Medulla oblongata (tissue), 1 donor: ENCODE measurements at regions not wholly inside any gene's neighbourhood (a gene's known extent, or its start where the extent isn't known, plus 50 kb on each side); places are given as distances from the start of the nearest gene placed in this dataset.
A peak's percentile ranks its signal among the peaks of the same experiment; 100 is the strongest.
"Not testable (repeated sequence)": the region's sequence is repeated elsewhere in the genome, so short reads cannot be mapped to it uniquely, and the experiment has no call there.

Experiments
- DNase-seq: peaks from one replicate; pipeline ENCODE4 v3.0.0-alpha.2; 2015; ENCODE audit errors: extremely low spot score

DNA sequence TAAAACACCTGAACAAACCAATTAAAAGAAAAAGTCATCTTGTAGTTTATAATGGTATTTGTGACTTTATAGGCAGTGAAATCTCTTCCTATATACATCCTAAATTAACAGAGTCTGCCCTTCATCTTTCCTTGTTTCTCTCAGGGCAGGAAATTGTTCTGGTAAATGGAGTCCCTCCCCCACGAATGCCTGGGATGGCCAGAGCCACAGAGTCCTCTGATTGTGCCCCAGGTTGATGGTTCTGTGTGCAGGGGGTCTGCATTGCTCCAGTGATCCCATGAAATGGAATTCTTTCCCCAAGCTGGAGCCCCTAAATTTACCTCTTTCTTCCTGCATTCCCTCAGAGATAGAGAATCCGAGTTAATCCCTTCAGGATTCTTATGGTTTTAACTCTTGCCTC is 155.5 kb downstream of the MTX2 start:
- no peak for DNase-seq

DNA sequence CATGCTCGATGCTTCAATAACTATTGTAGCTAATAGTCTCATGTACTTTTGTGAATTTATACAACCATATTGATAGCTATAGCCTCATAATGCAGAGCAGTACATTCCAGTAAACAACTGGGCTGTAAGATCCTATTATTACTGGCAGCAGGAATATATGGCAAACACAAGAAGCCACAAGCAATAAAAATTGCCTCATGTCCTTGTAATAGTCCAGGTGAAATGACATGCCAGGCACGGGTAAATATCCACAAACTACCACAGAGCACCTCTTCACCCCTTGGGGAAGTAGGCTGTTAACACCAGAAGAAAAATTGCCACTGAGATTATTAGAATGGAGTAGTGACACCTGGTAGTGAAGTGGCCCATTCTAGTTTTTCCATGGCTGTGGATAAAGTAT is 158.3 kb downstream of the MTX2 start:
- no peak for DNase-seq

DNA sequence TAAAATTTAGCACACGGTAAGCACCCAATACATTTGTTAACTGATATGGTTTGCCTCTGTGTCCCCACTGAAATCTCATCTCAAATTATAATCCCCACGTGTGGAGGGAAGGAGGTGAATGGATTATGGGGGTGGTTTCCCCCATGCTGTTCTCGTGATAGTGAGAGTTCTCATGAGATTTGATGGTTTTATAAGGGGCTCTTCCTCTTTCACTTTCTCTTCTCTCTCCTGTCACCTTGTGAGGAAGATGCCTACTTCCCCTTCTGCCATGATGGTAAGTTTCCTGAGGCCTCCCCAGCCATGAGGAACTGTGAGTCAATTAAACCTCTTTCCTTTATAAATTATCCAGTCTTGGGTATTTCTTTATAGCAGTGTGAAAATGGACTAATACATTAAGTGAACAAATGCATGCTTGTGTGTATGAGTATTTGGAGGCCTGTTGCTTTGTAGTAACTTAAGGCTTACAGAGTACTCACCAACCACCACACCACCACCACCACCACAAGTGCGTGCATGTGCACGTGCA is 159.8 kb downstream of the MTX2 start:
- not testable (repeated sequence) for DNase-seq

DNA sequence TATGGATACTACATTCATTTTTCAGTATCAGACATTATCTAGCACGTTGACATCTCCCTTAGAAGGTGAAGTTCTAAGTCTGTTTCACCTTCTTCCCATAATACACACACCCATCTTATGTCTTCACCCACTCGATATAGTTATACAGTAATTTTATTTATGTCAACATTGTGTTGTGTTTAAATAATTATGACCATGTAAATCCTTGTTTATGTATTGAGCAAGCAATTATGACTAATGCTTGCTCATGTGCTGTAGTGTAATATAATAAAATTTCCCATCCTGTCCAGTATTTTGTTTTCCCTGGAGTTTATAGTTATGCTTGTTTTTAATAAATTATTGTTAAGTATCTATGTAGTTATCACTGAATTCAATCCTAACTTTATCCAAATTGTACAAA is 163.2 kb downstream of the MTX2 start:
- DNase-seq = no peak

DNA sequence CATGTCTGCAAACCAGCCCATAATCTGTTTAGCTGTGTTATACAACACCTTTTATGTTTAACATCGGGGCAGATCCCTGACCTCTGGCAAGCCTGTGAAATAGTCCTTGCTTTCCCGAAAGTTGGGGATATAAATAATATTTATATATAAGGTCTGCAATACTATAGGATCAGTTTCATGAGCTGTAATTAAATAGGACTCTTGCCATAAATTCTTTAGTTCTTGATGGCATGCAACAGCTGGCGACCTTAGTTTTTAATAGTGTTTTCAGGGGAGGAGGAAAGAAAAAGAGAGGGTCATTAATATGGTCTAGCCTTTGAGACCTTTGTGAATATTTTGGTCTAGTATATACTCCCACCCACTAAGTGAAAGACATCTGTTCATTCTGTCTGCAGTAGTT is 166.5 kb downstream of the MTX2 start:
- DNase-seq = no peak

DNA sequence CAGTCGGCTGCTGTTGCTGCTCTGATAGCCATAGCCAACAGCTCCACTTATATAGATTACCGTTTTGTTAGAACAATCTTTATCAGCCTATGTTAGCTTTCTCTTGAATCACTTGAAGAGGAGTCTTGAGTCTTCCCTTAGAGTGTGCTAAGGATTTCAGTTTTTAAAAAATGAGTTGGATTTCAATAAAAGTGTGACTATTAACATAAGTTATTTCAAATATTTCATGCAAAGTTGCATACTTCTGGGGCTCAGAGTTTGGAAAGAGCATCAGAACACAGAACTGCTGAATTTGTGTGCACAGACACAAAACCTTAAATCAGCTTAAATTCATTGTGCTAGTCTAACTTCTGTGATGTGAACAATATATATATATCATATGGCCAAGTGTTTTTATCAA is 174.7 kb downstream of the MTX2 start:
- no peak for DNase-seq

DNA sequence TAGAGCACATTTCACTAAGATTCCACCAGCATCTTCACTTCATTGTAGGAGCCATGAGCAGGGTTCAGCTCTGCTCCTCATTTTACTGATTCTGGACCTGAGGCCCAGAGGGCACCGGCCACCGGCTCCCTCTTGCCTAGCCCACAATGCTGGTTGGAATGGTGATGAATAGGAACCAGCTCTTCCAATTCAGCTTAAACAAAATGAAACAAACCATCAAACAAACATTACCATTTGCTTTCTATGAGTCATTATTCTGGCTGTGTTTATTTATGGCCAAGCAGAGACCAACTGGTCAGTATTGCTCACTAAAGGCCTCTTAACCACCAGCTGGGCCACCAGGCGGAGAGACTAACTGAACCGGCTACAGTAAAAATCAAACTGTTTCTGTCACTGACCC is 176.7 kb downstream of the MTX2 start:
- DNase-seq = no peak

DNA sequence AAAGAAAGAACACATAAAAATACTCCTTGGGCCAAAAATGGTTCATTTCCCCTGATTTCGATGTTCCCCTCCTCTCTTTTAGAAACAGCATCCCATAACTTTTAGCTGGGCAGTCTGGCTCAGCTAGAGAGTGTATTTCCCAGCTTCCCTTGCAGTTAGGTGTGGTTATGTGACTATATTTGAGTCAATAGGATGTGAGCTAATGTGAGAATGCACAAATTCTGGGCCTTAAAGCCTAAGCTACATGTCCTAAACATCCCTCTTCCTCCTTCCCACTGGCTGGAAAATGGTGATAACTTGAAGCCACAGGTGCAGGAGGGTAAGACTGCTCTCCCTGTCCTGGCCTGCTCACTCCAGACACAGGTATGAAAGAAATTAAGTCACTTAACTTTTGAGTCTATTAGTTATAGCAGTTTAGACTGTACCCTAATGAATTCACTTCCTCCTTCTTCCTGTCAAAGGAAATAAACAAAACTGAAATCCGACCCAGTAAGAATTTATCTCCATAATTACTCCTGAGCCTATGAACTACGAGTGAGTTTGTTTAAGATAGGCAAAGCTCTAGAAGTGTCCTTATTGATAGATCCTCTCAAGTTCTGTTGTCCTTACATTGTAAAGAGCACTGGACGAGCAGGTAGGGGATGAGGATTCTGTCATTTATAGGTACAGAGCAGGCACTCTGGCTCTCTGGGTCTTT is 177.6 kb downstream of the MTX2 start:
- DNase-seq = no peak

DNA sequence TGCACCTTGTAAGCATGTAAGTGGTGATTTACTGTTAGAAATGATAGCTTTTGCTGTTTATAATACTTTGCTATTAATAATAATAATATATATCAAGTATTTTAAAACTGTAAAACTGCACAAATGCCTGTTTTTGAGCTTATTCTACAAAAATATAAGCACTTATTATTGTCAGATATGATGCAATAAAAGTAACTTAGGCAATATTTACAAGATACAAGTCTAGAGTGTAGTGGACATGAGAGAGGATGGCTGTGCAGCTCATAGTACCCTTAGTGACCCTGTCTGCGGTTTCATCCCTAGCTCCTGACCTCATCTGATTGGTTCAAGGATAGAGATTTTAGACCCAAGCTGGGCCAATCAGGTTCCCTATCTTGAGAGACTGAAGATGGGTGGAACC is 178.4 kb downstream of the MTX2 start:
- no peak for DNase-seq

DNA sequence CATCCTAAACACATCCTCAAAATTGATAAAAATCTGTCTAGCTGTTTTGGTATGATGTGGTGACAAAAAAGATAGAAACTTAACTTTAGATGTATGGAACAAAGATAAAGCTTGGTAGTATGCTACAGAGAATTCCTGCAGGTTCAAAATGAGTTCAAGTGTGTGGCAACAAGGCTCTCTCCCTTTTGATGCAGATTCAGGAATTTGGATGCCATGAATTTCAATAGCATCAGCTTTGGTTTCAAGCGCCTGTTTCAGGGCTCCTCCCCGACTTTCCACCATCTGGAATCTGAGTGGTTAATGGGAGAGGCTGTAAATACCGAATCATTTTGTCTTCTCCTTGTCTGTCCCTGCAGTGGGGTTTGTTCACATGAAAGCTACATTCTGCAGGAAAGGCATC is 180.6 kb downstream of the MTX2 start:
- no peak for DNase-seq

DNA sequence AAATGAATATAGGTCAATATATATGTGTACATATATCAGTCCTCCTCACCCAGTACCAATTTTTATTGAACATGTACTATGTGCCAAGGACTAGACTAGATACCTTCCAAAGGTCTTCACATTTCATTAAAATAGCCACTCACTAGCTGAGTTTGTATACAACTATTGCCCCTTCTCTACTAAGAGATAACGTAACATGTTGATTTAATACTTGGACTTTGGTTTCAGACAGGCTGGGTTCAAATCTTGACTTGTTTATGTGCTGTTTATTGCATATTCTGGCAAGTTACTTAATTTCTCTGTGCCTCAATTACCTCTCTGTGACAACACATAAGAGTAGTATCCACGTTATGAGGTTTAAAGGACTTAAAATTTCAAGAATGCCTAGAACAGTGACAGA is 184.5 kb downstream of the MTX2 start:
- DNase-seq = no peak

DNA sequence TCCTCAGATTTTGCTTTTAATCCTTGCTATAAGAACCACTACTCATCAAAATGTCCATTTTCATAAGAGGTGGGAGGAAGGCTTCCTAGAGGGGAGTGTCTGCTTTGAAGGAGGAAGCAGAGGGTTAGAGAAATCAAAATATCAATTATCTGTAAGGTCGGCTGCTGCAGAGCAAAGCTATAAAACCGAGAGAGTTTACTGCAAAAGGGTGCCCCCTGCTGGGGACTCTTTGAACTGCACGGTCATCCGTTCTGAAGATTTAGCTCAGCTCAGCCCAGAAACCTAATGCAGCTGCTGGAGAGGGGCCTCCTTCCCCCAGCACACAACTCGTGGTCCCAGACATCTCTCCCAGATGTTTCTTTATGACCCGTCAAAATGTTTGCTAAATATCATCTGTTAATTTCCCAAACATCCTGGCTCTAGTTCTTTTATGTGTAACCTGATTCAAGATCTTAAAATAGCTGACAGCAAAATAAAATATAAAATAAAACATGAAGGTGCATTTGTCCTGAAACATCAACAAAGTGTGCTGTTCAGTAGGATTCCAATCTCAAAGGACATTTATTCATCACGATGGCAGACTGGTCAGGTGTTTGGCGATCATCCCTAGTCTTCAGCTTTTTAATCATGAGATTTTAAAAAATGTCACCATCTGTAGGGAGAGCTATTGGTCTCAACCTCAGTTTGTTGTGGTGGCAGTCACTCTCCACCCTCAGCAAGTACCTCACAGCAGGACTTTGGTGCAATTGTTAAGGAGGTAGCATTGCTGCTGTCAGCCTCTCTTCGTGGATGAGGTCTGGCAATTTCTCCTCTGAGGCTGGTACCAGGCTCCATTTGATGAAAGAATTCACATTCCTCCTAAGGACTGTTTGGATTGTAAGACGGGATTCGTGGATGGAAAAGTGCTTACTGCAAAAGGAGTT is 185.9 kb downstream of the MTX2 start:
- peak; percentile 87 for DNase-seq

DNA sequence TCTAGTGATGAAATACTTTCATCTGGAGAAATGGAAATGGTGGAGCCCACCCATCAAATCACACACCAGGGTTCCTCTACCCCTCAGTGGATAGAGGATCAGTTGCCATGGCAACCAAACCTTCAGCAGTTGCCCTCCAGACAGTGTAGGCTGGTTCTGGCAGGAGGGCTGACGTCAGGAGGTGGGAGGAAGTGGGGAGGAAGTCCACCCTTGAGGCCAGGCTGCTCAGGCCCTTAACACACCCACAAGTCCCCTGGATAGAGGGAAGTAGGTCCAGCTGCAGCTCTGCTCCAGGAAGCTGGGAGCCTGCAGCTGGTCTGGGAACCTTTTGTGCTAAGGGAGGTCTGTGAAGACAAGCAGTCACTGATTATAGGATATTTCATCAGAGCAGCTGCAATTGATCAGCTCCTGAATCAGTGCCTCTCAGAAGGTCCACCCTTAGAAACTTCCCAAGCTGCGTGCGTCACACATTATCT is 186.6 kb downstream of the MTX2 start:
- no peak for DNase-seq

DNA sequence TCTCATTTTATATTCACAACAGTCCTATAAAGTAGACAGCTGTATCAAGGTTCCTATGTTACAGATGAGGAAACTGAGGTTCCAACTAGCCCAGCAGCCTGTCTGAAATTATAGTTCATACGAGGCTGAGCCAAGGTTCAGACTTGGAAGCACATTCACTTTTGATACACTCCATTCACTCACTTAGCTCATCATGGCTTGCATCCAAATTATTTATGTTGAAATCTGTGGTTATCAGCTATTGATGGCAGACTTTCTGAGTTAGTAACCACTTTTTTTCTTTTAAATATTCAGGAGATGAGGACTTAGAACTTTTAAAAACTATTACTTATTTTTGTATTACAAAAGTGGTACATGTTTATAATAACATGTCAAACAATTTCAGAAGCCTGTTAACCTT is 188.2 kb downstream of the MTX2 start:
- DNase-seq = no peak

DNA sequence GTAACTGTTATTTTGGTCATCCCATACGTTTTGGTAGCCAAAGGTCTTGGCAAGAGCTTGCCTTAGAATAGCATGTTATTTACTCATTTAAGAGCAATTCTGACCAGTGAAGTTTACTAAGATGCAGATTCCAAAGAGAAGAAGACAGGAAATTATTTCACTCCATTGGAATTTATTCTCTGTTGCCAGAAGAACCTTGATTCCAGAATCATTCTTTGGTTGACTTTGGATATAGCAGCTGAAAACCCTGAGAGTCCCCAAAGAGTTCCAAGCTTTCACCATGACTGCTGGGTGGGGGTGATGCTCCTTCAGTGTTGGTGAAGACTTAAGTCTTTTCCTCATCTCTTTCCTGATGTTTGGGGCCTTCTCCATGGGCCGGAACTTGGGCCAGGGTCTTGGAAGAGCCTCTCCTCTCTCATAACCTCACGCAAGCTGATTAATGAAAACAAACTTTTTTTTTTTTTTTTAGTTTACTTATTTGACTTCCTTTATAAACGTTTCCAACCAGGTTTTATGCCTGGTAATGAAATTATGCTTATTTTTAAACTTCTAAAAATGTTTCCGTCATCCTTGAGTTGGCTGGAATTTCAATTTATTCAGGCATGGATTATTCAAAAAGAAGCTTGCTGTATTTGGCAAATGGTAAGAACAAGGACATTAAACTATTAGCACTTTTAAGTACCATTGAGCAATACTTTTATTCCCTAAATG is 192.0 kb downstream of the MTX2 start:
- no peak for DNase-seq

DNA sequence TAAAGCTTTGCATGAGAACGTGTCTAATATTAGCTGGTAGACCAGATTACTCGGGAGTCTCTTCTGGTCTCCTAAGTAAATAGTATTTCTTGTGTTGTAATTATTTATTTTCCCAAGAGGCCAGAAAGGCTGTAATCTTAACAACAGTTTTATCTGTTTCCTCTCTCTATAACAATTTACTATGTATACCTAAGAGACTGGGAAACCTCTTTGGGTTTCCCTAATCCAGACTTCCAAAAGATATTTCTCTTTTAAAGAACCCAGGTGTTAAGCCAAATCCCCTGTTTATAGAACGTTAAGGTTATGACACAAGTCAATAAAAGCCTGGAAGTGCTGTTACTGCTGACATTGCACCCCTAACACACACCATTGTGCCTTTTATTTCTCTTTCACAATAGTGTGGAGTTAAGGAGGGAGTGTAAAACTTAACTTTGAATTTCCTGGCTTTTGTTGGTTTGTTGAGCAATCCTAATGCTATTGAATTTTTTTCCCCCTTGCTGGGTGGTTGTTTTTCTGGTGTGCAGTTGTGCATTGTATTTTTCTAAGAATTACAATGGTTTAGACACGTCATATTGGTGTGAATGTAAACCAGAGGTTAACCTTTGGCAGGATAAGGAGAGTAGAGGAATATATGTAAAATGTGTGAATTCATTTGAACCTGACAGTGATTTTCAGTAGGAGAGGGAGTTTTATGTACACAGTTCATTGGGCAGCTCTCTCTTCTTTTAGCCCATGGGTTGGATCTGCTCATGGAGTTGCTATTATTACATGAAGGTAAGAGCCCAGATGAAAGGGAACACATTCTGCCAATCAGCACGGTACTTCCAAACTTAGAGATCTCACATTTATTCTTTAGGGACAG is 192.8 kb downstream of the MTX2 start:
- DNase-seq = no peak

DNA sequence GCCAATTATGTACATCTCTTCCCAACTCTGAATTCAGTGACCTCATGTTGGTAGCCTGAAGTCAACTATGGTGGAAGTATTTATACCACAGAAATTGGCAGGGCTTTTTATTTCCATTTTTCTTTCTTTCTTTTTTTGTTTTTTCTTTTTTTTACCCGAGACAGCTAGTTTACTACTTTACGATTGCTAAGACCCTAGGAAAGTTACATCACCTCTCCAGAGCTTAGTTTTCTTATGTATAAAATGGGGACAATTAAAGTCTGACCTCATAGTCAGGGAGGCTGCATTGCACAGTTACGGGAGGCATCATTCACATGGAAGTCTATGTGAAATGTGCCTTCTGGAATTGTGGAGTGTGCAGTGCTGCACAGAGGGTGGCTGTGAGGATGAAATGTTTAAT is 194.3 kb downstream of the MTX2 start:
- DNase-seq = no peak

DNA sequence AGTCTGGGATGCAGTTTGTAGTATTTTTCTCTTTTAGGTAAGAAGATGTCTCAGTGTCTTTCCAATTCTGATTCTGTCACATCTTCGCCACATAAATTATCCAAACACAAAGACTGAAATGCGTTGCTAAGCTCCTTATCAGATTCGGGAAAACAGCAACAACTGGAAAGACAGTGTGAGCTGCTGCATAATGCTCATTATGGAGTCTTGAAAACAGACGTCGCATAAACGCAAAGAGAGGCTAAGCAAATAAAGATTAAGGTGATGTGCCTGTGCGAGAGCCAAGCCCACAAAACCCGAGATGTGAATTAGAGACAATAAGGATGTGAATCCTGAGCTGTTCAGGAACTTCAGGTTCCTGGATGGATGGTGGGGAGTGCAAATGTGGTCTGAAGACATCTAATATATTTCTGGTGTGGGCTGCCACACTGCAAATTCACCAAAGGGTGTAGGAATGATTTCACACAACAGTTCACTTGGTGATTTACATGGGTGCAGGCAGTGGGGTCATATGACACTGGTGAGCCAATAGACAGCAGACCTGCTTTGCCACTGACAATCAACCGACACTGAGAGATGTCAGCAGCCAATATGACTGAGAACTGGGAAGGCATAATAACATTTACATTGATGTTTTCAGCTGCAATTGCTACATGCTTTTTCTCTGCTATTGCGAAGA is 195.8 kb downstream of the MTX2 start:
- peak; percentile 75 for DNase-seq

DNA sequence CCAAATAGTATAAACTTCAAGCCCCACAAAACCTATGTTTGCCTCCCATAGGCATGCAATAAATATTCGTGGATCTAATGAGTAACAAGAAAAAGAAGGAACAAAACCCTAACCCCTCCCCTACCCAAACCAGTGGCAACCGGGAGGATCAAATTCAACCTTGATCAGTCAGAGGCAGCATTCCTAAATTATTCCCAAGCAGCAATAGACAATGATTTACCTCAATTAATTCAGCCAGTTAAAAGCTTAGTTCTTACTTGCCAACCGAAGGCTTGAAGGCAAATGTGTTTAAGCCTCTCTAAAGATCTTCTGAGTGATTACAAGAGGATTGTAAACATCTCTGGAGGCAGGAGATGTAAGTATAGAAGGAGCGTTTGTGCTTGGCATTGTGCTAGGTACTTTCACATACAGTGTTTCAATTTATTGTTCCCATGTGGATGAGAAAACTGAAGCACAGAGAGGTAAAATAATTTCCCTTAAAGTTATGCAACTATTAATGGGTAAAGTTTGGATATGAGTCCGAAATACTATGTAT is 197.7 kb downstream of the MTX2 start:
- no peak for DNase-seq

DNA sequence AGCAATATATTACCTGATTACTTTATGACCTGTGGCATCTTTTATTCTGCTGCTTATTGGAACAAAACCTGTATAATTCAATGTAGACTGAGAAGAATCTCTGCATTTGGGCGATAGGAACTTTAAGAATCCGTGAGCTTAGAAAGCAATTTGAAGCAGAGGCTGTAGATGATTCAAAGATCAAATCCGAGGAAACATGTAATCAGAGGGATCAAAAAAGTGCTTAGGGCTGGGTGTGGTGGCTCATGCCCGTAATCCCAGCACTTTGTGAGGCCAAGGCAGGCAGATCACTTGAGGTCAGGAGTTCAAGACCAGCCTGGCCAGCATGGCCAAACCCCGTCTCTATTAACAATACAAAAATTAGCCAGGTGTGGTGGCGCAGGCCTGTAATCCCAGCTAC is 198.4 kb downstream of the MTX2 start:
- DNase-seq = no peak
